Vagina (tissue), 2 donors: ENCODE measurements at regions not wholly inside any gene's neighbourhood (a gene's known extent, or its start where the extent isn't known, plus 50 kb on each side); places are given as distances from the start of the nearest gene placed in this dataset.
"Not testable (repeated sequence)": the region's sequence is repeated elsewhere in the genome, so short reads cannot be mapped to it uniquely, and the experiment has no call there.

Experiments
- DNase-seq, 2 donors: peaks; one replicate each; pipeline ENCODE4 v3.0.0-alpha.2; 2017; ENCODE audit errors: extremely low spot score in 2 of 2
- H3K27ac ChIP-seq: fragments of 200-600 bp; sonication (generic); one replicate; pipeline ENCODE4 v1.5.1; 2019
- H3K27me3 ChIP-seq: fragments of 200-600 bp; sonication (generic); one replicate; pipeline ENCODE4 v1.5.1; 2019
- H3K36me3 ChIP-seq, 2 donors: fragments of 200-600 bp; sonication (generic); one replicate each; pipeline ENCODE4 v1.5.1; 2017 to 2019
- H3K4me1 ChIP-seq: fragments of 200-600 bp; sonication (generic); one replicate; pipeline ENCODE4 v1.5.1; 2019
- H3K4me3 ChIP-seq, 2 donors: fragments of 200-600 bp; sonication (generic); 1 replicate in 1 of 2; 2 replicates in 1 of 2; pipeline ENCODE4 v1.5.1; 2016 to 2019
- H3K9me3 ChIP-seq: fragments of 200-600 bp; sonication (generic); one replicate; pipeline ENCODE4 v1.5.1; 2019
- CTCF ChIP-seq, 3 experiments: fragments of 450-650 bp in 2 of 3; fragments of 200-600 bp in 1 of 3; sonication (generic) in 1 of 3; IDR thresholded peaks; one replicate each; pipeline ENCODE4 v1.5.1; 2017 to 2019; ENCODE audit warnings: antibody characterized with exemption in 3 of 3, mild to moderate bottlenecking in 2 of 3, moderate library complexity in 2 of 3
- POLR2A ChIP-seq, 2 donors: fragments of 450-650 bp; IDR thresholded peaks; one replicate each; pipeline ENCODE4 v1.6.1; 2017; ENCODE audit warnings: antibody characterized with exemption in 2 of 2, mild to moderate bottlenecking in 2 of 2, moderate library complexity in 2 of 2
- POLR2AphosphoS5 ChIP-seq, 2 donors: sonication (generic); formaldehyde crosslinking; IDR thresholded peaks; one replicate each; pipeline ENCODE4 v1.9.0; 2017; ENCODE audit warnings: antibody characterized with exemption in 2 of 2, mild to moderate bottlenecking in 2 of 2, low read depth in 1 of 2; ENCODE audit not compliant: insufficient read depth in 1 of 2
- intact Hi-C: fragments of 100-400 bp; cut with DNase I; formaldehyde crosslinking; loops from one replicate; pipeline ENCODE4 v1.15.1; 2023

GRCh38 chr12:24349051-24349799, 399.8 kb upstream of the SOX5 start:
- Histone ChIP-seq H3K27ac (no peak overlapping the region), H3K36me3 (no peaks in the 10 kb centered on the region), H3K27me3 (no peaks in the 10 kb centered on the region), H3K4me3 (no peak overlapping the region), H3K4me1 (no peaks in the 10 kb centered on the region), H3K9me3 (no peaks in the 10 kb centered on the region)
- intact Hi-C loops: no loop called here
- TF ChIP-seq POLR2A (IDR thresholded peaks at IDR 0.05): no peak
- TF ChIP-seq POLR2AphosphoS5 (IDR thresholded peaks at IDR 0.05; ENCODE audit: insufficient read depth in 1 of 2, low read depth in 1 of 2): no peak
- TF ChIP-seq CTCF (IDR thresholded peaks at IDR 0.05): no peak
- DNase-seq: no peak

GRCh38 chr12:24348180-24348579, 398.7 kb upstream of the SOX5 start:
- H3K36me3 ChIP-seq, H3K4me3 ChIP-seq, H3K9me3 ChIP-seq, H3K4me1 ChIP-seq, intact Hi-C loops, H3K27ac ChIP-seq, DNase-seq, H3K27me3 ChIP-seq: not testable (repeated sequence)

GRCh38 chr12:24328261-24328660, 378.8 kb upstream of the SOX5 start:
- Histone ChIP-seq H3K27ac (no peak overlapping the region), H3K4me3 (no peak overlapping the region), H3K9me3 (no peaks in the 10 kb centered on the region), H3K36me3 (no peaks in the 10 kb centered on the region), H3K27me3 (no peaks in the 10 kb centered on the region), H3K4me1 (no peaks in the 10 kb centered on the region)
- intact Hi-C loops: no loop called here
- no peak for TF ChIP-seq POLR2A (IDR thresholded peaks at IDR 0.05)
- no peak for TF ChIP-seq POLR2AphosphoS5 (IDR thresholded peaks at IDR 0.05; ENCODE audit: insufficient read depth in 1 of 2, low read depth in 1 of 2)
- no peak for TF ChIP-seq CTCF (IDR thresholded peaks at IDR 0.05)
- DNase-seq: no peak

GRCh38 chr12:24325331-24325730, 375.9 kb upstream of the SOX5 start:
- H3K4me1 ChIP-seq: no peaks in the 10 kb centered on the region
- TF ChIP-seq CTCF (IDR thresholded peaks at IDR 0.05) (no peak), POLR2AphosphoS5 (IDR thresholded peaks at IDR 0.05; ENCODE audit: insufficient read depth in 1 of 2, low read depth in 1 of 2) (no peak), POLR2A (IDR thresholded peaks at IDR 0.05) (no peak)
- intact Hi-C loops: no loop called here
- H3K27me3 ChIP-seq: no peaks in the 10 kb centered on the region
- no peak for DNase-seq
- no peak overlapping the region for H3K27ac ChIP-seq
- no peak overlapping the region for H3K4me3 ChIP-seq
- no peaks in the 10 kb centered on the region for H3K9me3 ChIP-seq
- H3K36me3 ChIP-seq: no peaks in the 10 kb centered on the region

GRCh38 chr12:24307716-24308335, 358.4 kb upstream of the SOX5 start:
- TF ChIP-seq CTCF (IDR thresholded peaks at IDR 0.05): no peak
- no peak overlapping the region for H3K27ac ChIP-seq

More at GRCh38 chr12:24307716-24308335, 358.4 kb upstream of the SOX5 start:
- Histone ChIP-seq H3K4me3 (no peak overlapping the region), H3K4me1 (no peaks in the 10 kb centered on the region), H3K9me3 (no peaks in the 10 kb centered on the region), H3K27me3 (no peaks in the 10 kb centered on the region), H3K36me3 (no peaks in the 10 kb centered on the region)
- intact Hi-C loops: no loop called here
- no peak for DNase-seq
